ENCODE measurements at regions not wholly inside any gene's neighbourhood (a gene's known extent, or its start where the extent isn't known, plus 50 kb on each side); places are given as distances from the start of the nearest gene placed in this dataset.

GRCh38 chr17:31680126-31680525, 178.9 kb downstream of the COPRS start:
- Histone ChIP-seq H3K9me2 (replicated peaks; ENCODE audit: insufficient read depth, low read length) (no peaks in the 10 kb centered on the region), H4K20me1 (ENCODE audit: insufficient read depth, low read length) (no peaks in the 10 kb centered on the region), H3K36me3 (replicated peaks; ENCODE audit: insufficient read depth, low read length) (no peaks in the 10 kb centered on the region), H3K9me3 (replicated peaks; ENCODE audit: insufficient read depth, low read length) (no peaks in the 10 kb centered on the region), H2AFZ (ENCODE audit: low read length) (no peak overlapping the region), H3K9ac (ENCODE audit: low read length) (no peak overlapping the region), H3K4me1 (ENCODE audit: low read length) (no peaks in the 10 kb centered on the region), H3K4me3 (ENCODE audit: low read length) (no peak overlapping the region), H3K27ac (ENCODE audit: low read length) (no peak overlapping the region), H3K4me2 (ENCODE audit: low read depth, low read length) (no peak overlapping the region), H3K27me3 (replicated peaks; ENCODE audit: insufficient read depth, low read length) (no peaks in the 10 kb centered on the region), H3K79me2 (ENCODE audit: low read length) (no peaks in the 10 kb centered on the region), H3F3A (ENCODE audit: insufficient read depth, low read length) (no peaks in the 10 kb centered on the region)
- no peak for DNase-seq
- TF ChIP-seq EZH2phosphoT487 (IDR thresholded peaks at IDR 0.05; ENCODE audit: low read length) (no peak), EZH2 (optimal IDR thresholded peaks at IDR 0.05; ENCODE audit: low read depth, low read length) (no peak), CTCF (IDR thresholded peaks at IDR 0.05; ENCODE audit: low read length) (no peak)

GRCh38 chr17:31679667-31680066, 179.4 kb downstream of the COPRS start:
- H3F3A ChIP-seq (ENCODE audit: insufficient read depth, low read length), result no peaks in the 10 kb centered on the region
- H3K4me2 ChIP-seq (ENCODE audit: low read depth, low read length), result no peak overlapping the region
- no peak overlapping the region for H2AFZ ChIP-seq (ENCODE audit: low read length)
- H3K4me1 ChIP-seq (ENCODE audit: low read length), result no peaks in the 10 kb centered on the region
- H3K36me3 ChIP-seq (replicated peaks; ENCODE audit: insufficient read depth, low read length), result no peaks in the 10 kb centered on the region
- H3K9me3 ChIP-seq (replicated peaks; ENCODE audit: insufficient read depth, low read length), result no peaks in the 10 kb centered on the region
- no peaks in the 10 kb centered on the region for H3K9me2 ChIP-seq (replicated peaks; ENCODE audit: insufficient read depth, low read length)
- no peaks in the 10 kb centered on the region for H3K79me2 ChIP-seq (ENCODE audit: low read length)
- H3K27me3 ChIP-seq (replicated peaks; ENCODE audit: insufficient read depth, low read length), result no peaks in the 10 kb centered on the region
- H3K9ac ChIP-seq (ENCODE audit: low read length), result no peak overlapping the region
- no peak overlapping the region for H3K4me3 ChIP-seq (ENCODE audit: low read length)
- no peak for DNase-seq
- H4K20me1 ChIP-seq (ENCODE audit: insufficient read depth, low read length), result no peaks in the 10 kb centered on the region
- H3K27ac ChIP-seq (ENCODE audit: low read length), result no peak overlapping the region
- TF ChIP-seq EZH2phosphoT487 (IDR thresholded peaks at IDR 0.05; ENCODE audit: low read length), result no peak
- no peak for TF ChIP-seq EZH2 (optimal IDR thresholded peaks at IDR 0.05; ENCODE audit: low read depth, low read length)
- TF ChIP-seq CTCF (IDR thresholded peaks at IDR 0.05; ENCODE audit: low read length), result no peak

- Histone ChIP-seq H3K79me2 (ENCODE audit: low read length) (no peaks in the 10 kb centered on the region), H3K9me3 (replicated peaks; ENCODE audit: insufficient read depth, low read length) (no peaks in the 10 kb centered on the region), H3K9ac (ENCODE audit: low read length) (no peak overlapping the region), H3K27ac (ENCODE audit: low read length) (no peak overlapping the region), H3K27me3 (replicated peaks; ENCODE audit: insufficient read depth, low read length) (no peaks in the 10 kb centered on the region), H2AFZ (ENCODE audit: low read length) (no peak overlapping the region), H3F3A (ENCODE audit: insufficient read depth, low read length) (no peaks in the 10 kb centered on the region), H3K4me3 (ENCODE audit: low read length) (no peak overlapping the region), H3K4me1 (ENCODE audit: low read length) (no peaks in the 10 kb centered on the region), H3K9me2 (replicated peaks; ENCODE audit: insufficient read depth, low read length) (no peaks in the 10 kb centered on the region), H4K20me1 (ENCODE audit: insufficient read depth, low read length) (no peaks in the 10 kb centered on the region), H3K4me2 (ENCODE audit: low read depth, low read length) (no peak overlapping the region), H3K36me3 (replicated peaks; ENCODE audit: insufficient read depth, low read length) (no peaks in the 10 kb centered on the region)
- DNase-seq, result no peak
- TF ChIP-seq EZH2 (optimal IDR thresholded peaks at IDR 0.05; ENCODE audit: low read depth, low read length) (no peak), CTCF (IDR thresholded peaks at IDR 0.05; ENCODE audit: low read length) (no peak), EZH2phosphoT487 (IDR thresholded peaks at IDR 0.05; ENCODE audit: low read length) (no peak)
Measured at GRCh38 chr17:31678431-31678830, 180.6 kb downstream of the COPRS start.
